Caco-2 (cell line): ENCODE measurements at regions not wholly inside any gene's neighbourhood (a gene's known extent, or its start where the extent isn't known, plus 50 kb on each side); places are given as distances from the start of the nearest gene placed in this dataset.

Experiments used
- BruUV-seq: library from RNA; stranded (reverse); fragments of 400-500 nt; replicated peaks from 2 replicates; lab custom pipeline; 2021; lab: Mats Ljungman, UMichigan
- CTCF ChIA-PET: fragments of 300-600 bp; sonication (Branson Sonifier 250); formaldehyde crosslinking; loops from one replicate; lab custom pipeline; 2022; ENCODE audit warnings: antibody characterized with exemption; lab: Charles Lee
- POLR2A ChIA-PET: fragments of 300-600 bp; sonication (Branson Sonifier 250); formaldehyde crosslinking; loops from one replicate; lab custom pipeline; 2022; ENCODE audit warnings: antibody characterized with exemption; lab: Charles Lee
- DNase-seq, 2 experiments: peaks; one replicate each; pipeline versions ENCODE4 v3.0.0 to v3.0.0-alpha.2; 2020 to 2022
- H3K27me3 ChIP-seq: replicated peaks from 2 replicates; pipeline ENCODE4 v1.6.0; 2011; ENCODE audit warnings: low read length; ENCODE audit not compliant: control insufficient read depth, insufficient read depth
- H3K36me3 ChIP-seq: 2 replicates; pipeline ENCODE4 v1.5.1; 2011; ENCODE audit warnings: low read length; ENCODE audit not compliant: control insufficient read depth, insufficient read depth
- H3K4me1 ChIP-seq: fragments of 250-450 bp; sonication (Bioruptor Pico); 2 replicates; pipeline ENCODE4 v1.5.1; 2020; ENCODE audit warnings: mild to moderate bottlenecking
- H3K4me3 ChIP-seq: 2 replicates; pipeline ENCODE4 v1.5.1; 2011; ENCODE audit warnings: low read depth, mild to moderate bottlenecking, control low read depth, low read length
- H3K9me3 ChIP-seq: fragments of 250-450 bp; sonication (Bioruptor Pico); 2 replicates; pipeline ENCODE4 v1.5.1; 2020; ENCODE audit warnings: mild to moderate bottlenecking, moderate library complexity
- H3K27ac Mint-ChIP-seq: one replicate; pipeline ENCODE4 v1.8.0; 2022; ENCODE audit warnings: mixed read lengths; ENCODE audit not compliant: unreplicated experiment
- H3K27me3 Mint-ChIP-seq: one replicate; pipeline ENCODE4 v1.8.0; 2022; ENCODE audit warnings: mixed read lengths; ENCODE audit not compliant: insufficient read depth, unreplicated experiment
- H3K36me3 Mint-ChIP-seq: one replicate; pipeline ENCODE4 v1.8.0; 2022; ENCODE audit warnings: mild to moderate bottlenecking, mixed read lengths; ENCODE audit not compliant: insufficient read depth, unreplicated experiment
- H3K4me1 Mint-ChIP-seq: one replicate; pipeline ENCODE4 v1.8.0; 2022; ENCODE audit warnings: low read depth, mixed read lengths; ENCODE audit not compliant: unreplicated experiment
- H3K4me3 Mint-ChIP-seq: one replicate; pipeline ENCODE4 v1.8.0; 2022; ENCODE audit warnings: mild to moderate bottlenecking, moderate library complexity, mixed read lengths; ENCODE audit not compliant: unreplicated experiment
- H3K9me3 Mint-ChIP-seq: one replicate; pipeline ENCODE4 v1.8.0; 2022; ENCODE audit warnings: mixed read lengths; ENCODE audit not compliant: unreplicated experiment
- CTCF ChIP-seq, 2 experiments: fragments of 200-600 bp in 1 of 2; IDR thresholded peaks; 1 replicate in 1 of 2; 2 replicates in 1 of 2; pipeline versions ENCODE4 v1.5.1 to v1.8.0; 2011 to 2022; ENCODE audit warnings: antibody characterized with exemption in 1 of 2, control low read depth in 1 of 2, inconsistent platforms in 1 of 2, low read depth in 1 of 2, low read length in 1 of 2, mild to moderate bottlenecking in 1 of 2, moderate library complexity in 1 of 2; ENCODE audit not compliant: insufficient read depth in 1 of 2, severe bottlenecking in 1 of 2, unreplicated experiment in 1 of 2
- intact Hi-C: fragments of 100-400 bp; cut with micrococcal nuclease; formaldehyde crosslinking; loops from one replicate; pipeline ENCODE4 v1.10.0; 2022; ENCODE audit not compliant: unreplicated experiment

- H3K36me3 ChIP-seq: no peaks in the 10 kb centered on the region
- ChIA-PET CTCF (no interaction called here), POLR2A (no interaction called here)
- no peak for DNase-seq
- no peak overlapping the region for H3K4me3 ChIP-seq
- no TSS peak for BruUV-seq
- Mint-ChIP-seq H3K27me3 (no peaks in the 10 kb centered on the region), H3K4me3 (no peak overlapping the region), H3K9me3 (no peaks in the 10 kb centered on the region), H3K4me1 (no peaks in the 10 kb centered on the region), H3K36me3 (no peaks in the 10 kb centered on the region), H3K27ac (no peak overlapping the region)
- TF ChIP-seq CTCF (IDR thresholded peaks at IDR 0.05; ENCODE audit: insufficient read depth in 1 of 2, low read depth in 1 of 2, low read length in 1 of 2, severe bottlenecking in 1 of 2, unreplicated experiment in 1 of 2): no peak
- intact Hi-C loops: no loop called here
- no peaks in the 10 kb centered on the region for H3K9me3 ChIP-seq
- H3K27me3 ChIP-seq: no peaks in the 10 kb centered on the region
- H3K4me1 ChIP-seq: no peaks in the 10 kb centered on the region
Measured at GRCh38 chr9:82254646-82255367, 266.2 kb downstream of the SPATA31D1 start.

GRCh38 chr9:82255481-82256176 is 267.1 kb downstream of the SPATA31D1 start:
- no TSS peak for BruUV-seq
- Histone ChIP-seq H3K36me3 (no peaks in the 10 kb centered on the region), H3K9me3 (no peaks in the 10 kb centered on the region), H3K27me3 (no peaks in the 10 kb centered on the region), H3K4me3 (no peak overlapping the region), H3K4me1 (no peaks in the 10 kb centered on the region)
- TF ChIP-seq CTCF (IDR thresholded peaks at IDR 0.05; ENCODE audit: insufficient read depth in 1 of 2, low read depth in 1 of 2, low read length in 1 of 2, severe bottlenecking in 1 of 2, unreplicated experiment in 1 of 2): no peak
- DNase-seq: no peak
- Mint-ChIP-seq H3K27ac (no peak overlapping the region), H3K36me3 (no peaks in the 10 kb centered on the region), H3K4me3 (no peak overlapping the region), H3K9me3 (no peaks in the 10 kb centered on the region), H3K27me3 (no peaks in the 10 kb centered on the region), H3K4me1 (no peaks in the 10 kb centered on the region)
- ChIA-PET POLR2A (no interaction called here), CTCF (no interaction called here)
- intact Hi-C loops: no loop called here

- Mint-ChIP-seq H3K36me3 (no peaks in the 10 kb centered on the region), H3K27ac (no peak overlapping the region), H3K4me3 (no peak overlapping the region), H3K4me1 (no peaks in the 10 kb centered on the region), H3K27me3 (no peaks in the 10 kb centered on the region), H3K9me3 (no peaks in the 10 kb centered on the region)
- no peaks in the 10 kb centered on the region for H3K9me3 ChIP-seq
- H3K4me1 ChIP-seq: no peaks in the 10 kb centered on the region
- ChIA-PET POLR2A (no interaction called here), CTCF (no interaction called here)
- intact Hi-C loops: no loop called here
- BruUV-seq: no TSS peak
- H3K27me3 ChIP-seq: no peaks in the 10 kb centered on the region
- TF ChIP-seq CTCF (IDR thresholded peaks at IDR 0.05; ENCODE audit: insufficient read depth in 1 of 2, low read depth in 1 of 2, low read length in 1 of 2, severe bottlenecking in 1 of 2, unreplicated experiment in 1 of 2): no peak
- no peaks in the 10 kb centered on the region for H3K36me3 ChIP-seq
- no peak for DNase-seq
- H3K4me3 ChIP-seq: no peak overlapping the region
Measured at GRCh38 chr9:82260691-82261090, 272.1 kb downstream of the SPATA31D1 start.
